ENCODE measurements at regions not wholly inside any gene's neighbourhood (a gene's known extent, or its start where the extent isn't known, plus 50 kb on each side); places are given as distances from the start of the nearest gene placed in this dataset.
A peak's percentile ranks its signal among the peaks of the same experiment; 100 is the strongest.
"Not testable (repeated sequence)": the region's sequence is repeated elsewhere in the genome, so short reads cannot be mapped to it uniquely, and the experiment has no call there.

DNA sequence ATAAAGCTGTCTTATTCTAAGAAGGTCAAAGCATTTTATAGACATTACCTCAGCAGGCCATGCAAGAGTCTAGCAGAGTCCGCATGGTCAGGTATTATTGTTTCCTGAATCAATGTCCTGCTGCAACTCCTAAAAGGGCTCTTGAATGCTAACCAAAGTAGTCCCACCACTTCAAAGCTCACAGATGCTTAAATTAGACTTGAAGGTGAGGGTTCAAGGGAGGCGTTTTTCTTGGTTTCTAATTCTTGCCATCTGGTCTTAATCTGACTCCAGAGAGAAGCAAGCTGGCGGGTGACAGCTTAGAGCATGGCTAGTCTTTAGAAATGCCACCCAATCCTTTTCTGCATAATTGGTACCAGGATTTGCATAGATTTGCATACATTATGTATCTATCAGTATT lies 226.3 kb downstream of the MREG start:
- Histone ChIP-seq H3K4me1 (peaks cover 0 to 5% (median 0%) of the 10 kb centered on the region in 3 donors), H3K27ac (no peak overlapping the region), H3K36me3 (no peaks in the 10 kb centered on the region), H3K27me3 (no peaks in the 10 kb centered on the region), H3K9me3 (no peaks in the 10 kb centered on the region), H3K4me3 (no peak overlapping the region)
- DNase-seq: no peak
- intact Hi-C loops (cut with DNase I): no loop called here
- TF ChIP-seq CTCF (IDR thresholded peaks at IDR 0.05): no peak
- no peak for TF ChIP-seq POLR2A (IDR thresholded peaks at IDR 0.05)
- 80 to 84% methylated on average over 2 to 3 of the region's 3 CpGs for WGBS, 2 donors

- TF ChIP-seq CTCF (IDR thresholded peaks at IDR 0.05) (no peak), POLR2A (IDR thresholded peaks at IDR 0.05) (no peak)
- intact Hi-C loops (cut with DNase I): no loop called here
- no peaks in the 10 kb centered on the region for H3K27me3 ChIP-seq
- no peaks in the 10 kb centered on the region for H3K9me3 ChIP-seq
- H3K27ac ChIP-seq: peak overlapping the region in 3 of 4 donors; percentile 4 to 55 (median 15)
- H3K4me3 ChIP-seq: no peak overlapping the region
- H3K36me3 ChIP-seq: no peaks in the 10 kb centered on the region
- no peak for DNase-seq
- H3K4me1 ChIP-seq: peaks cover 0 to 5% (median 0%) of the 10 kb centered on the region in 3 donors
- WGBS, 2 donors: 50 to 51% methylated on average over 3 of the region's 3 CpGs
Measured at GRCh38 chr2:215784371-215784783, 229.0 kb downstream of the MREG start.

DNA sequence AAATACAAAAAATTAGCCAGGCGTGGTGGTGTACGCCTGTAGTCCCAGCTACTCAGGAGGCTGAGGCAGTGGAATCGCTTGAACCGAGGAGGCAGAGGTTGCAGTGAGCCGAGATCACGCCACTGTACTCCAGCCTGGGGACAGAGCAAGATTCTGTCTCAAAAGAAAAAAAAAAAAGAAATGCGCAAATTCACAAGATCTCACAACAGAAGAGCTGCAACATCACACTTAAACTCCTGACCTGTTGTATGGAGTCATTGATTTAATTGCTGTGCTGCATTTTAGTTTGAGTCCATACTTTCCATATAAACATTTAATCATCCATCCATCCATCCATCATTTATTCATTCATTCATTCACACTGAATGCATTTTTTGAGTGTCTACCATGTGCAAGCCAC lies 229.7 kb downstream of the MREG start:
- 89 to 93% methylated on average over 7 of the region's 7 CpGs for WGBS, 2 donors
- intact Hi-C loops (cut with DNase I); H3K27me3 ChIP-seq; H3K4me1 ChIP-seq; H3K9me3 ChIP-seq; H3K4me3 ChIP-seq; H3K36me3 ChIP-seq; DNase-seq: not testable (repeated sequence)
- peak overlapping the region in 2 of 4 donors; percentile 18 to 55 for H3K27ac ChIP-seq

GRCh38 chr2:215782965-215783364 lies 230.4 kb downstream of the MREG start:
- WGBS, 2 donors: 95 to 100% methylated on average over 2 of the region's 2 CpGs
- H3K27ac ChIP-seq: peak overlapping the region in 3 of 4 donors; percentile 1 to 55 (median 17)

GRCh38 chr2:215782295-215782694 lies 231.1 kb downstream of the MREG start:
- intact Hi-C loops (cut with DNase I): no loop called here
- TF ChIP-seq POLR2A (IDR thresholded peaks at IDR 0.05): no peak
- TF ChIP-seq CTCF (IDR thresholded peaks at IDR 0.05): no peak
- no peak for DNase-seq
- H3K9me3 ChIP-seq: no peaks in the 10 kb centered on the region
- H3K36me3 ChIP-seq: no peaks in the 10 kb centered on the region
- peak overlapping the region in 2 of 4 donors; percentile 17 to 55 for H3K27ac ChIP-seq
- no peak overlapping the region for H3K4me3 ChIP-seq
- no peaks in the 10 kb centered on the region for H3K27me3 ChIP-seq
- peaks cover 0 to 5% (median 0%) of the 10 kb centered on the region in 3 donors for H3K4me1 ChIP-seq
- WGBS, 2 donors: 80 to 100% methylated on average over 1 of the region's 1 CpG

More at GRCh38 chr2:215782965-215783364, 230.4 kb downstream of the MREG start:
- DNase-seq: no peak
- intact Hi-C loops (cut with DNase I): no loop called here
- TF ChIP-seq CTCF (IDR thresholded peaks at IDR 0.05): no peak
- TF ChIP-seq POLR2A (IDR thresholded peaks at IDR 0.05): no peak
- no peaks in the 10 kb centered on the region for H3K27me3 ChIP-seq
- no peak overlapping the region for H3K4me3 ChIP-seq
- H3K9me3 ChIP-seq: no peaks in the 10 kb centered on the region
- H3K36me3 ChIP-seq: no peaks in the 10 kb centered on the region
- H3K4me1 ChIP-seq: peaks cover 0 to 5% (median 0%) of the 10 kb centered on the region in 3 donors
